Stomach (tissue), 8 donors: ENCODE measurements at regions not wholly inside any gene's neighbourhood (a gene's known extent, or its start where the extent isn't known, plus 50 kb on each side); places are given as distances from the start of the nearest gene placed in this dataset.

ENCODE experiments used
- DNase-seq, 2 donors: peaks; one replicate each; pipeline versions ENCODE4 v3.0.0 to v3.0.0-alpha.2; 2013 to 2019
- H3K27ac ChIP-seq, 5 donors: fragments of 200-600 bp in 4 of 5; sonication (generic) in 4 of 5; one replicate each; pipeline ENCODE4 v1.5.1; 2013 to 2019; ENCODE audit warnings: mild to moderate bottlenecking in 1 of 5, moderate library complexity in 1 of 5
- H3K27me3 ChIP-seq, 3 donors: fragments of 200-600 bp; sonication (generic); one replicate each; pipeline ENCODE4 v1.5.1; 2017 to 2019; ENCODE audit warnings: mixed run types in 1 of 3
- H3K36me3 ChIP-seq, 4 donors: fragments of 200-600 bp; sonication (generic); 1 replicate in 3 of 4; 2 replicates in 1 of 4; pipeline ENCODE4 v1.5.1; 2016 to 2019
- H3K4me1 ChIP-seq, 4 donors: fragments of 200-600 bp; sonication (generic); one replicate each; pipeline ENCODE4 v1.5.1; 2016 to 2019
- H3K4me3 ChIP-seq, 4 donors: fragments of 200-600 bp; sonication (generic) in 3 of 4; one replicate each; pipeline ENCODE4 v1.5.1; 2016 to 2019; ENCODE audit warnings: mild to moderate bottlenecking in 1 of 4
- H3K9me3 ChIP-seq, 4 donors: fragments of 200-600 bp; sonication (generic); one replicate each; pipeline ENCODE4 v1.5.1; 2016 to 2019
- EP300 ChIP-seq: sonication (generic); formaldehyde crosslinking; IDR thresholded peaks from one replicate; pipeline ENCODE4 v1.6.1; 2017; ENCODE audit warnings: antibody characterized with exemption
- POLR2A ChIP-seq, 4 donors: fragments of 450-650 bp; IDR thresholded peaks; one replicate each; pipeline ENCODE4 v1.6.1; 2016; ENCODE audit warnings: antibody characterized with exemption in 4 of 4, control low read depth in 2 of 4, mild to moderate bottlenecking in 1 of 4, moderate library complexity in 1 of 4
- POLR2AphosphoS5 ChIP-seq, 3 donors: sonication (generic); formaldehyde crosslinking; IDR thresholded peaks; one replicate each; pipeline ENCODE4 v1.6.1; 2016; ENCODE audit warnings: antibody characterized with exemption in 3 of 3
- WGBS, 5 donors: extraction: QIAGEN DNeasy Blood & Tissue Kit in 3 of 5; methylation state at CpG; one replicate each; pipeline versions ENCODE4 v1.1.5 to v1.1.7; 2013 to 2018; 5-methylcytosine and 5-hydroxymethylcytosine counted together
- intact Hi-C: fragments of 100-400 bp; cut with DNase I; formaldehyde crosslinking; loops from one replicate; pipeline ENCODE4 v1.15.1; 2023; ENCODE audit warnings: low total_unique reads
- TF ChIP-seq, protein P1 (sequence below), 7 experiments: fragments of 450-650 bp in 4 of 7; fragments of 200-600 bp in 3 of 7; sonication (generic) in 3 of 7; IDR thresholded peaks; one replicate each; pipeline ENCODE4 v1.5.1; 2016 to 2019; ENCODE audit warnings: antibody characterized with exemption in 7 of 7, control low read depth in 2 of 7, mild to moderate bottlenecking in 1 of 7
- donor health status: healthy with polysubstance abuse.
- donor health status: Bipolar disorder and iron deficiency.
- donor health status: healthy.

DNA sequence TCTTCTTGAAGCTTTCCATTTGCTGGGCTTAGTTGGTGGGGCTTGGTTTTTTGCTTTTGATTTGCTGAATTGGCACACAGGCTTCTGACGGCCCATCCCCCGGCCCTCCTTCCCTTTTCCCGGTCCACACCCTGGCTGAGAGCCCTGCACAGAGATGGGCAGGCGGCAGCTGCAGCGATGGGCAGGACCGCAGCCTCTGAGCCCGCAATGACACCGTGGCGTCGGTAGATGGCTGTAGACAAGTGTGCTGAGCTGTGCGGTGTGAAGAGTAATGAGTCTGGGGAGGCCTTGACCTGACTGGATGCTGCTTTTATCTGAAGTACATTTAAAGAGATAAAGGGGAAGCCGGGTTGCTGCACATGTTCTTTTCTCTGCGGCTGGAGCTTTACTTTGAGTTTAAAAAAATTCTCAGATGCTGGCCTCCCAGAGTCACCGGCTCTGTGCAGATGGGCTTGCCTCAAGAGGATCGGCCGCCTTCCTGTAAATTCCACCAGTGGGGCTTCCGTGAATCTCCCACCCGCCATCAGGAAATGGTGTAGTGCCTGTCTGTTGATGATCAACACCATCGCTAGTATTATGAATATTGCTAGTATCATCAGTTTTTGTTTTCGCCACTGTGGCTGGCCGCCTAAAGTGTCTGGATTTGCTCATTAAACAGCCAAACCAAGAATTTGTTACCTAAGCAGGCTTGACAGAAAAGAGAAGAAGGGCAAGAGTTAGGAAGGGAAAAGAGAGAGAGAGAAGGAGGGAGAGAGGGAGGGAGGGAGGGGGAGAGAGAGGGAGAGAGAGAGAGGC, 245.6 kb upstream of the RBFOX1 start:
- H3K36me3 ChIP-seq: no peaks in the 10 kb centered on the region
- H3K9me3 ChIP-seq: no peaks in the 10 kb centered on the region
- H3K4me1 ChIP-seq: no peaks in the 10 kb centered on the region
- TF ChIP-seq POLR2AphosphoS5 (IDR thresholded peaks at IDR 0.05): no peak
- TF ChIP-seq POLR2A (IDR thresholded peaks at IDR 0.05): no peak
- TF ChIP-seq EP300: no peak
- TF ChIP-seq, protein P1, sequence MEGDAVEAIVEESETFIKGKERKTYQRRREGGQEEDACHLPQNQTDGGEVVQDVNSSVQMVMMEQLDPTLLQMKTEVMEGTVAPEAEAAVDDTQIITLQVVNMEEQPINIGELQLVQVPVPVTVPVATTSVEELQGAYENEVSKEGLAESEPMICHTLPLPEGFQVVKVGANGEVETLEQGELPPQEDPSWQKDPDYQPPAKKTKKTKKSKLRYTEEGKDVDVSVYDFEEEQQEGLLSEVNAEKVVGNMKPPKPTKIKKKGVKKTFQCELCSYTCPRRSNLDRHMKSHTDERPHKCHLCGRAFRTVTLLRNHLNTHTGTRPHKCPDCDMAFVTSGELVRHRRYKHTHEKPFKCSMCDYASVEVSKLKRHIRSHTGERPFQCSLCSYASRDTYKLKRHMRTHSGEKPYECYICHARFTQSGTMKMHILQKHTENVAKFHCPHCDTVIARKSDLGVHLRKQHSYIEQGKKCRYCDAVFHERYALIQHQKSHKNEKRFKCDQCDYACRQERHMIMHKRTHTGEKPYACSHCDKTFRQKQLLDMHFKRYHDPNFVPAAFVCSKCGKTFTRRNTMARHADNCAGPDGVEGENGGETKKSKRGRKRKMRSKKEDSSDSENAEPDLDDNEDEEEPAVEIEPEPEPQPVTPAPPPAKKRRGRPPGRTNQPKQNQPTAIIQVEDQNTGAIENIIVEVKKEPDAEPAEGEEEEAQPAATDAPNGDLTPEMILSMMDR (IDR thresholded peaks at IDR 0.05): no peak
- no peak overlapping the region for H3K4me3 ChIP-seq
- DNase-seq: peak in 1 of 2 donors; percentile 58
- H3K27me3 ChIP-seq: peaks cover 0 to 13% (median 0%) of the 10 kb centered on the region in 3 donors
- WGBS, 5 donors: 23 to 31% (median 30%) methylated on average over 18 to 21 of the region's 21 CpGs
- intact Hi-C loops: no loop called here
- H3K27ac ChIP-seq: no peak overlapping the region

DNA sequence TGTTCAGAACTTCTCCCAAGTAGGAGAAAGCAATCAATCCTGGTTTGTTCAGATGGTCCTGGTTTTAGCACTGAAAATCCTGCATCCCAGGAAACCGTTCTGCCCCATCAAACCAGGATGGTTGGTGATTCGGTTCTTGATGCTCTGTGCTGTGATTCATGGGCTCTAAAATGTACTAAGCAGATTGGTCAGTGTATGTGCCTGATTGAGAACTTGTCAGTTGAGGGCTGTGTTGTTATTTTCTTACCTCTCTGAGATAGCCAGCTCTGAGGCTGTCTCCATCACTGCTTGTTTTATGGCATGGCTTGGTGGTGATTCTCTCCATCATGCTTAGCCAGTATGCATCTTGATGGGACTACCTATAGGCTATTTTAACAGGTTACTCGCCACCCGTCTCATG, 246.9 kb upstream of the RBFOX1 start:
- WGBS, 5 donors: 65 to 74% (median 69%) methylated on average over 4 of the region's 4 CpGs
- intact Hi-C loops: no loop called here
- no peaks in the 10 kb centered on the region for H3K36me3 ChIP-seq
- no peaks in the 10 kb centered on the region for H3K9me3 ChIP-seq
- no peak overlapping the region for H3K4me3 ChIP-seq
- no peaks in the 10 kb centered on the region for H3K4me1 ChIP-seq
- TF ChIP-seq EP300 (no peak), POLR2A (IDR thresholded peaks at IDR 0.05) (no peak), POLR2AphosphoS5 (IDR thresholded peaks at IDR 0.05) (no peak)
- TF ChIP-seq, protein P1 (IDR thresholded peaks at IDR 0.05): no peak
- H3K27ac ChIP-seq: no peak overlapping the region
- no peak for DNase-seq
- peaks cover 0 to 13% (median 0%) of the 10 kb centered on the region in 3 donors for H3K27me3 ChIP-seq

DNA sequence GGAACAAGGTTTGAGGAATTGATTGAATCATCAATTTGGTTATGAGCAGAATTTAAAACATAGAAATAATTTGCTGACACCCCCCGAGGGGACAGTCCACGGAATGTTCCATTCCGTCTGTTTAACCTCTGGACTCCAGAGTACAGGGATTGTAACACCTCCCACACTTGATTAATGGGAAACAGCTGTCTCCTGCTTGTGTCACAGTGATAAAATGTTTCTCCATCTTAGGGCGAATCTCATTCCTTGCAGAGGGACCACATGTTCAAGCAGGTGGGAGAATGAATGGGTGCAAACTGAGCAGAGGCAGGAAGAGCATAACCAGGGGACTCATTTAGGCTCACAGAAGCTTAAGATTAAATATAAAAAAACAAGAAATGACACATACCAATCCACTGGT, 249.5 kb upstream of the RBFOX1 start:
- H3K36me3 ChIP-seq: no peaks in the 10 kb centered on the region
- no peaks in the 10 kb centered on the region for H3K4me1 ChIP-seq
- H3K9me3 ChIP-seq: no peaks in the 10 kb centered on the region
- DNase-seq: no peak
- 16 to 49% (median 32%) methylated on average over 4 of the region's 4 CpGs for WGBS, 5 donors
- H3K27me3 ChIP-seq: peaks cover 0 to 13% (median 0%) of the 10 kb centered on the region in 3 donors
- H3K27ac ChIP-seq: no peak overlapping the region
- intact Hi-C loops: no loop called here
- H3K4me3 ChIP-seq: no peak overlapping the region
- TF ChIP-seq, protein P1 (IDR thresholded peaks at IDR 0.05): no peak
- TF ChIP-seq POLR2A (IDR thresholded peaks at IDR 0.05): no peak
- no peak for TF ChIP-seq POLR2AphosphoS5 (IDR thresholded peaks at IDR 0.05)
- TF ChIP-seq EP300: no peak

DNA sequence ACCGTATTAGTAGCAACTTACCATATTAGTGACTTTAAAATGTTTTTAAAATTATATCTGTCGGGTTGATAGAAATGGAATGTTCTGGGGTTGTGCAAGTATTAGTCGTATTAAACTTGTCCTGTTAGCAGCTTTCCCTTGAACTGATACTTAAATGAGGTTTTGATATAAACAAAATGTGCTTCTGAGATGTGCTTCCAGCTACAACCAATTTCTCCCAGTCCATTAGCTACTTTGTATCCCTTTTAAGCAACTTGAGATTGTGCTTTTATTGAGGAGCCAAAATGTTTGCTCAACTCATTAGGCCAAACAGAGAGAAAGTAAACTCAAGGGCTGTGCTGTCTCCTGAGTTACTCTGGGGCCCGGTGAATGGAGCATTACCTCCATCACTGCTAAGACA, 255.0 kb upstream of the RBFOX1 start:
- 52 to 59% (median 57%) methylated on average over 4 of the region's 4 CpGs for whole genome bisulfite sequencing, 5 donors
- H3K27me3 ChIP-seq: no peaks in the 10 kb centered on the region
- no peak overlapping the region for H3K4me3 ChIP-seq
- no peaks in the 10 kb centered on the region for H3K36me3 ChIP-seq
- no peaks in the 10 kb centered on the region for H3K4me1 ChIP-seq
- TF ChIP-seq POLR2A (IDR thresholded peaks at IDR 0.05) (no peak), POLR2AphosphoS5 (IDR thresholded peaks at IDR 0.05) (no peak), EP300 (no peak)
- TF ChIP-seq, protein P1 (IDR thresholded peaks at IDR 0.05): no peak
- no peak overlapping the region for H3K27ac ChIP-seq
- DNase-seq: no peak
- intact Hi-C loops: no loop called here
- H3K9me3 ChIP-seq: peaks cover 0 to 16% (median 1%) of the 10 kb centered on the region in 4 donors
